DOHH2 (cell line): ENCODE measurements at regions not wholly inside any gene's neighbourhood (a gene's known extent, or its start where the extent isn't known, plus 50 kb on each side); places are given as distances from the start of the nearest gene placed in this dataset.

Source experiments
- EZH2phosphoT487 ChIP-seq: fragments of 200-600 bp; sonication (generic); IDR thresholded peaks from 2 replicates; pipeline ENCODE4 v1.6.1; 2017; ENCODE audit warnings: borderline replicate concordance, mild to moderate bottlenecking, antibody characterized with exemption, low read length, moderate library complexity, mixed read lengths
- TF ChIP-seq, protein P1 (sequence below): fragments of 200-600 bp; sonication (generic); IDR thresholded peaks from one replicate; pipeline ENCODE4 v1.5.1; 2014; ENCODE audit warnings: antibody characterized with exemption, mild to moderate bottlenecking, low read depth, low read length; ENCODE audit not compliant: poor library complexity, severe bottlenecking

DNA sequence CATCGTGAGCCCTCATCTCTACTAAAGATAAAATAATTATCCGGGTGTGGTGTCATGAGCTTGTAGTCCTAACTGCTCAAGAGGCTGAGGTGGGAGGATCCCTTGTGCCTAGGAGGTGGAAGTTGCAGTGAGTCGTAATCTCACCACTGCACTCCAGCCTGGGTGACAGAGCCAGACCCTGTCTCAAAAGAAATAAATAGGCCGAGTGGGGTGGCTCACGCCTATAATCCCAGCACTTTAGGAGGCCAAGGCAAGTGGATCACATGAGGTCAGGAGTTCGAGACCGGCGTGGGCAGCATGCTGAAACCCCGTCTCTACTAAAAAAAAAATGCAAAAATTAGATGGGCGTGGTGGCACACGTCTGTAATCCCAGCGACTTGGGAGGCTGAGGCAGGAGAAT, 70.9 kb downstream of the RESF1 start:
- TF ChIP-seq, protein P1, sequence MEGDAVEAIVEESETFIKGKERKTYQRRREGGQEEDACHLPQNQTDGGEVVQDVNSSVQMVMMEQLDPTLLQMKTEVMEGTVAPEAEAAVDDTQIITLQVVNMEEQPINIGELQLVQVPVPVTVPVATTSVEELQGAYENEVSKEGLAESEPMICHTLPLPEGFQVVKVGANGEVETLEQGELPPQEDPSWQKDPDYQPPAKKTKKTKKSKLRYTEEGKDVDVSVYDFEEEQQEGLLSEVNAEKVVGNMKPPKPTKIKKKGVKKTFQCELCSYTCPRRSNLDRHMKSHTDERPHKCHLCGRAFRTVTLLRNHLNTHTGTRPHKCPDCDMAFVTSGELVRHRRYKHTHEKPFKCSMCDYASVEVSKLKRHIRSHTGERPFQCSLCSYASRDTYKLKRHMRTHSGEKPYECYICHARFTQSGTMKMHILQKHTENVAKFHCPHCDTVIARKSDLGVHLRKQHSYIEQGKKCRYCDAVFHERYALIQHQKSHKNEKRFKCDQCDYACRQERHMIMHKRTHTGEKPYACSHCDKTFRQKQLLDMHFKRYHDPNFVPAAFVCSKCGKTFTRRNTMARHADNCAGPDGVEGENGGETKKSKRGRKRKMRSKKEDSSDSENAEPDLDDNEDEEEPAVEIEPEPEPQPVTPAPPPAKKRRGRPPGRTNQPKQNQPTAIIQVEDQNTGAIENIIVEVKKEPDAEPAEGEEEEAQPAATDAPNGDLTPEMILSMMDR: no peak
- no peak for TF ChIP-seq EZH2phosphoT487
